Progenitor cell of endocrine pancreas (in vitro differentiated cells): ENCODE measurements at regions not wholly inside any gene's neighbourhood (a gene's known extent, or its start where the extent isn't known, plus 50 kb on each side); places are given as distances from the start of the nearest gene placed in this dataset.

Experiments used
- DNase-seq: peaks from one replicate; pipeline ENCODE4 v3.0.0; 2021; ENCODE audit warnings: low spot score; ENCODE audit not compliant: unreplicated experiment
- H3K27ac Mint-ChIP-seq: 2 replicates; pipeline ENCODE4 v1.8.0; 2021; ENCODE audit warnings: mild to moderate bottlenecking, moderate library complexity, mixed read lengths
- H3K27me3 Mint-ChIP-seq: 2 replicates; pipeline ENCODE4 v1.8.0; 2021; ENCODE audit warnings: mixed read lengths
- H3K36me3 Mint-ChIP-seq: 2 replicates; pipeline ENCODE4 v1.8.0; 2022; ENCODE audit warnings: mixed read lengths; ENCODE audit not compliant: insufficient read depth
- H3K4me1 Mint-ChIP-seq: 2 replicates; pipeline ENCODE4 v1.8.0; 2021; ENCODE audit warnings: low read depth, mixed read lengths
- H3K4me3 Mint-ChIP-seq: 2 replicates; pipeline ENCODE4 v1.8.0; 2021; ENCODE audit warnings: low read depth, mild to moderate bottlenecking, moderate library complexity, mixed read lengths
- H3K9me3 Mint-ChIP-seq: 2 replicates; pipeline ENCODE4 v1.8.0; 2021; ENCODE audit warnings: low read depth, mixed read lengths
- TF ChIP-seq, protein P1 (sequence below): fragments of 200-600 bp; sonication (generic); IDR thresholded peaks from one replicate; pipeline ENCODE4 v1.5.0; 2021; ENCODE audit warnings: antibody characterized with exemption, mild to moderate bottlenecking; ENCODE audit not compliant: unreplicated experiment

DNA sequence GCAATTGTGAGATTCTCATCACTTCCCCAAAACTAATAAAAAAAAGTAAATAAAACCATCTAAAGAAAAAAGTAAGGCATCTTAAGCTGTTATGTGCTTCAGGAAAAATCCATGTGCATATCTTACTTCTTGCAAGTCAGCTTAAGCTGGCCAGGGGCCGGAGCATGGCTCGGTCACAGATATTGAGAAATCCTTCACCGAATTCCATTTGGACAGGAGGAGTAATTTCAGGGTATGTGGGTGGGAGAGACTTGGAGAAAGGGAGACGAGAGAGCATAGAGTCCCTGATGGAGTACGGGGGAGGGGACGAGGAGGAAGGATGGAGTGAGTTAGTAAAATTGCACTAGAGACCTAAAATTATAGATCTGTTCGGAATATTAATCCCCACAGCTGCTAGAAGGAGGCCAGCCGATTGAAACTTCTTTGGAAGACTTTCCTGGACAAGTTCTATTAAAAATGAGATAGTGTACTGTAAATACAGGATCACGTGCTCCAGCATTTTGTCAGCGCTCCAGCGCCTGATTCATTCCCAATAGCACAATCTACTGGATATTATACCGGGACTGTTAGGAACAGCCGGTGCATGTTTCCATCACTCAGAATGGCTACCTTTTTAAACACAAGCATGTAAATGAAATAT is 438.5 kb downstream of the ZNF516 start:
- DNase-seq: no peak
- TF ChIP-seq, protein P1, sequence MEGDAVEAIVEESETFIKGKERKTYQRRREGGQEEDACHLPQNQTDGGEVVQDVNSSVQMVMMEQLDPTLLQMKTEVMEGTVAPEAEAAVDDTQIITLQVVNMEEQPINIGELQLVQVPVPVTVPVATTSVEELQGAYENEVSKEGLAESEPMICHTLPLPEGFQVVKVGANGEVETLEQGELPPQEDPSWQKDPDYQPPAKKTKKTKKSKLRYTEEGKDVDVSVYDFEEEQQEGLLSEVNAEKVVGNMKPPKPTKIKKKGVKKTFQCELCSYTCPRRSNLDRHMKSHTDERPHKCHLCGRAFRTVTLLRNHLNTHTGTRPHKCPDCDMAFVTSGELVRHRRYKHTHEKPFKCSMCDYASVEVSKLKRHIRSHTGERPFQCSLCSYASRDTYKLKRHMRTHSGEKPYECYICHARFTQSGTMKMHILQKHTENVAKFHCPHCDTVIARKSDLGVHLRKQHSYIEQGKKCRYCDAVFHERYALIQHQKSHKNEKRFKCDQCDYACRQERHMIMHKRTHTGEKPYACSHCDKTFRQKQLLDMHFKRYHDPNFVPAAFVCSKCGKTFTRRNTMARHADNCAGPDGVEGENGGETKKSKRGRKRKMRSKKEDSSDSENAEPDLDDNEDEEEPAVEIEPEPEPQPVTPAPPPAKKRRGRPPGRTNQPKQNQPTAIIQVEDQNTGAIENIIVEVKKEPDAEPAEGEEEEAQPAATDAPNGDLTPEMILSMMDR: no peak
- Mint-ChIP-seq H3K36me3 (no peaks in the 10 kb centered on the region), H3K9me3 (no peaks in the 10 kb centered on the region), H3K27ac (no peak overlapping the region), H3K4me1 (no peaks in the 10 kb centered on the region), H3K27me3 (peaks cover 5% of the 10 kb centered on the region), H3K4me3 (no peak overlapping the region)

DNA sequence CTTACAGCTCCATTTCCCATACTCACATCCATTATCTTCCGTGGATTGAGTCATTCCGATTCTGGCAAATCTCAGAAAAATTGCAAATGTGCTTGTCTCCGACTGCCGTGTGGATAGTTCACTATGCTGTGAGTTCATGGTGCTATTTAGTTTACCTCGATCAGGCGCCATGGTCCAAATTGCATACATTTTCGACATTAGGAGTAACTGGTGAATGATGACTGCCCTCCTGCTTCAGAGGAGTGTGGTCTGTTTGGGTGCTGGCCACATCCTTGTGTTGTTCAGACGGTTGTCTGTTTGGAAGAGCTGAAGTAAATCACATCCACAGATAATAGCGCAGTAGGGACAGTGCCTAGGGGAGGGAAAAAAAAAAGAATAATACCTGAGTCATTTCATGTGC is 439.5 kb downstream of the ZNF516 start:
- no peak overlapping the region for H3K27ac Mint-ChIP-seq
- H3K9me3 Mint-ChIP-seq: no peaks in the 10 kb centered on the region
- TF ChIP-seq, protein P1: no peak
- DNase-seq: no peak
- no peaks in the 10 kb centered on the region for H3K4me1 Mint-ChIP-seq
- H3K36me3 Mint-ChIP-seq: no peaks in the 10 kb centered on the region
- H3K4me3 Mint-ChIP-seq: no peak overlapping the region
- H3K27me3 Mint-ChIP-seq: peaks cover 5% of the 10 kb centered on the region

DNA sequence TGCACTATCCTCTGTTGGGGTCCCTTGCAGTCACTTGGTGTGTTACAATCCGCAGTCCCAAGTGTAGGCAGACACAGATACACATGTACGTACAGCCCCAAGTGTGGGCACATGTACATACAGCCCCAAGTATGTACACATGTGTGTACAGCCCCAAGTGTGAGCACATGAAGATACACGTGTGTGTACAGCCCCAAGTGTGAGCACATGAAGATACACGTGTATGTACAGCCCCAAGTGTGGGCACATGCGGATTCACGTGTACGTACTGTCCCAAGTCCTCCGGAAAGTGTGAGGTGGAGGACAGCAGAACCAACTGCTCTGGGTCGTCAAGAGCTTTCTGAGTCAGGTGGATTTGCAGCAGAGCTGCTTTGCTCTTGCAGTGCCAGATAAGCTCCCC is 440.0 kb downstream of the ZNF516 start:
- no peak for DNase-seq
- Mint-ChIP-seq H3K36me3 (no peaks in the 10 kb centered on the region), H3K27ac (no peak overlapping the region), H3K9me3 (no peaks in the 10 kb centered on the region), H3K4me1 (no peaks in the 10 kb centered on the region), H3K27me3 (peaks cover 5% of the 10 kb centered on the region), H3K4me3 (no peak overlapping the region)
- TF ChIP-seq, protein P1: no peak

DNA sequence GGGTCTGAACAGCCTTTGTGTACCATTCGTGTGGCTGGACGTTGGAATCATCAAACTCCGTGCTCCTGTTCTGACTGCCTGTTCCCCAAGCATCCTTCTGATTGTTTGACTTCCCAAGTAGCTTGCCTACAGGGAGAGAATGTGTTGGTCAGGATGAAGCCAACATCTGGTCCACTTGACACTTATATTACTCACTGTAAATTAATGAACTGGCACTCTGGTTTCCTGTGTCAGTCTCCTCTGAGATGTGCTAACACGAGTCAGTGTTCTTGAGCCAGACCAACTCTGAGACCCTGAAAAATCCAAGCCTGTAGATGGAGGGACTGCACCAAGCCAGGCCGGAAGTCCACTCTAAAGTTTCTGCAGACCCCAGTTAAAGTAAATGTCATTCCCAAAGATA is 440.9 kb downstream of the ZNF516 start:
- H3K27me3 Mint-ChIP-seq: peaks cover 5% of the 10 kb centered on the region
- DNase-seq: no peak
- no peak overlapping the region for H3K4me3 Mint-ChIP-seq
- no peaks in the 10 kb centered on the region for H3K36me3 Mint-ChIP-seq
- TF ChIP-seq, protein P1: no peak
- H3K4me1 Mint-ChIP-seq: no peaks in the 10 kb centered on the region
- no peak overlapping the region for H3K27ac Mint-ChIP-seq
- H3K9me3 Mint-ChIP-seq: no peaks in the 10 kb centered on the region

DNA sequence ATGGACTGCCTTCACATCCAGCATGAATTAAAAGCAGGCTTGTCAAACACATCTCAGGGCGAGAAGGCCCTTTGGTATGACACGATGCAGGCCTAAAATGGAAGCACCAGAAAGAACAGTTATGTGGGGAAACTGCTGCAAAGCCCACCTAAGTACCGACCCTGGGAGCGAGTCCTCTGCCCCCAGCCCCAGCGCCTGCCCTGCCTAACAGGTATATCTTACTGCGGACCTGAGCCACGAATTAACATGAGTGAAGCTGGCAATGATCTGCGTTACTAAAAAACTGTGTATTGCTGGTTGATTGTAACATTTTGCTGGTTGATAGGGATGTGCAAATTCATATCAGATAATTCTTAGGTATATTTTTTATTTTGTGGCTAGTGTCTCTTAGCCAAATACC is 441.5 kb downstream of the ZNF516 start:
- Mint-ChIP-seq H3K4me3 (no peak overlapping the region), H3K9me3 (no peaks in the 10 kb centered on the region), H3K4me1 (no peaks in the 10 kb centered on the region), H3K36me3 (no peaks in the 10 kb centered on the region), H3K27ac (no peak overlapping the region), H3K27me3 (peaks cover 5% of the 10 kb centered on the region)
- TF ChIP-seq, protein P1: no peak
- DNase-seq: no peak
